ENCODE measurements at regions not wholly inside any gene's neighbourhood (a gene's known extent, or its start where the extent isn't known, plus 50 kb on each side); places are given as distances from the start of the nearest gene placed in this dataset.

DNA sequence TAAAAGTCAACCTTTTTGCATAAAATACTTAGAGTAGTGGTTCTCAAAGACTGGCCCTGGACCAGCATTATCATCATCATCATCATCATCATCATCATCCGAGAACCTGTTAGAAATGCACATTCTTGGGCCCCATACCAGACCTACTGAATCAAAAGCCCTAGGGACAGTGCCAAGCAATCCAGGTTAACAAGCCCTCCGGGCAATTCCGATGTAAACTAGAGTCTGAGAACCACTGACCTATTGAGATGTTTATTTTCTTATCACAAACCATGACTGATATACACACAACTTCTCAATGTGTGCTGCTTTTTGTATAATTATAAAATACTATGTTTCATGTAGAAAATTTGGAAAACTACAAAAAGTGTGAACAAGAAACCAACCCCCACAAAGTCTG is 133.4 kb upstream of the GATB start:
- TF ChIP-seq, protein P1, sequence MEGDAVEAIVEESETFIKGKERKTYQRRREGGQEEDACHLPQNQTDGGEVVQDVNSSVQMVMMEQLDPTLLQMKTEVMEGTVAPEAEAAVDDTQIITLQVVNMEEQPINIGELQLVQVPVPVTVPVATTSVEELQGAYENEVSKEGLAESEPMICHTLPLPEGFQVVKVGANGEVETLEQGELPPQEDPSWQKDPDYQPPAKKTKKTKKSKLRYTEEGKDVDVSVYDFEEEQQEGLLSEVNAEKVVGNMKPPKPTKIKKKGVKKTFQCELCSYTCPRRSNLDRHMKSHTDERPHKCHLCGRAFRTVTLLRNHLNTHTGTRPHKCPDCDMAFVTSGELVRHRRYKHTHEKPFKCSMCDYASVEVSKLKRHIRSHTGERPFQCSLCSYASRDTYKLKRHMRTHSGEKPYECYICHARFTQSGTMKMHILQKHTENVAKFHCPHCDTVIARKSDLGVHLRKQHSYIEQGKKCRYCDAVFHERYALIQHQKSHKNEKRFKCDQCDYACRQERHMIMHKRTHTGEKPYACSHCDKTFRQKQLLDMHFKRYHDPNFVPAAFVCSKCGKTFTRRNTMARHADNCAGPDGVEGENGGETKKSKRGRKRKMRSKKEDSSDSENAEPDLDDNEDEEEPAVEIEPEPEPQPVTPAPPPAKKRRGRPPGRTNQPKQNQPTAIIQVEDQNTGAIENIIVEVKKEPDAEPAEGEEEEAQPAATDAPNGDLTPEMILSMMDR (IDR thresholded peaks at IDR 0.05) = no peak
- TF ChIP-seq EZH2 (IDR thresholded peaks at IDR 0.05; ENCODE audit: borderline replicate concordance, insufficient read depth, low read depth, low read length, poor library complexity, severe bottlenecking) = no peak
- DNase-seq (no peak), ATAC-seq (ENCODE audit: low read depth) (no peak)
- intact Hi-C loops (cut with micrococcal nuclease) = no loop called here
- CTCF ChIA-PET = no interaction called here
- Histone ChIP-seq H3K4me1 (ENCODE audit: control insufficient read depth in 2 of 2, insufficient read depth in 2 of 2, low read length in 2 of 2) (peaks cover 0 to 2% of the 10 kb centered on the region in 2 donors), H3K9ac (ENCODE audit: low read length) (no peak overlapping the region), H3K36me3 (replicated peaks in 1 of 2; ENCODE audit: control extremely low read depth in 1 of 2, control insufficient read depth in 1 of 2, extremely low read depth in 1 of 2, insufficient read depth in 2 of 2, low read length in 1 of 2) (no peaks in the 10 kb centered on the region), H3K4me2 (replicated peaks; ENCODE audit: low read depth, low read length, poor library complexity, severe bottlenecking) (no peak overlapping the region), H3K27me3 (replicated peaks in 1 of 4; ENCODE audit: control extremely low read depth in 1 of 4, control insufficient read depth in 3 of 4, insufficient read depth in 4 of 4, low read length in 3 of 4) (no peaks in the 10 kb centered on the region), H2AFZ (ENCODE audit: insufficient read depth, low read depth, low read length, poor library complexity, severe bottlenecking) (no peak overlapping the region), H3K4me3 (ENCODE audit: control extremely low read depth in 1 of 5, extremely low read depth in 1 of 5, insufficient read depth in 1 of 5, low read depth in 2 of 5, low read length in 4 of 5) (no peak overlapping the region), H3K79me2 (ENCODE audit: control insufficient read depth, insufficient read depth, low read length) (no peaks in the 10 kb centered on the region), H3K27ac (ENCODE audit: low read length in 2 of 2) (no peak overlapping the region), H4K20me1 (ENCODE audit: control insufficient read depth, insufficient read depth, low read length, poor library complexity, severe bottlenecking) (no peaks in the 10 kb centered on the region), H3K9me3 (ENCODE audit: control extremely low read depth in 1 of 3, control insufficient read depth in 2 of 3, insufficient read depth in 1 of 3, low read length in 2 of 3) (no peaks in the 10 kb centered on the region)
- Mint-ChIP-seq H3K27ac (no peak overlapping the region), H3K27me3 (no peaks in the 10 kb centered on the region), H3K9me3 (ENCODE audit: insufficient read depth) (no peaks in the 10 kb centered on the region), H3K4me3 (no peak overlapping the region), H3K4me1 (no peaks in the 10 kb centered on the region)
- POLR2A ChIA-PET = no interaction called here
- 86% methylated on average over 1 of the region's 3 CpGs for WGBS (ENCODE audit: insufficient coverage)

DNA sequence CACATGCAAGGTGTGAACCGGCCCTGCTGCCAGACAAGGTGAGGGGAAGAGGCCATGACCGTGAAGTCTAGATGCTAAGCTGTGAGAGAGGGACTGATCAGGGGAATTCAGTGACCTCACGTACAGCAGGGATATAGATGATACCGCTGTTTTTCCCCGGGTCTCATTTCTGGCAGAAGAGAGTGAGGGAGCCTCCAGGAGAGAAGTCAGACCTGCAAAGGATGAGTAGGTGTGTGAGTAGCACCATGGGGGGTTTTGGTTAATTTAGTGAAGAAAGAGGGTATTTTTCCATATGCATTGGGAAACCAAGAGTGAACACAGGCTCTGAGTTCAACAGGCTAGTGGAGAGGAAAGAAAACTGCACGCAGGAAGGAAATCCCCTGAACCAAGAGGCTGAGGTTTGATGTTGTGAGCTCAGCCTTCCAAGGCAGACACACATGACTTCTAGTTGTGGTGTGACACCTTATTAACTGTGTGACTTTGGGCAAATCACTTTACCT is 127.6 kb upstream of the GATB start:
- POLR2A ChIA-PET = no interaction called here
- no peak overlapping the region for H2AFZ ChIP-seq (ENCODE audit: insufficient read depth, low read depth, low read length, poor library complexity, severe bottlenecking)
- WGBS (ENCODE audit: insufficient coverage) = 63% methylated on average over 6 of the region's 6 CpGs
- ATAC-seq (ENCODE audit: low read depth) (no peak), DNase-seq (no peak)
- H3K9me3 Mint-ChIP-seq (ENCODE audit: insufficient read depth) = no peaks in the 10 kb centered on the region
- intact Hi-C loops (cut with micrococcal nuclease) = no loop called here
- CTCF ChIA-PET = interaction anchor here (0.5 kb wide), 1 partner anchor 16 kb away, joined by 3 read pairs; no protein-coding TSS in a partner anchor
- peaks cover 18 to 26% of the 10 kb centered on the region in 2 donors for H3K4me1 ChIP-seq (ENCODE audit: control insufficient read depth in 2 of 2, insufficient read depth in 2 of 2, low read length in 2 of 2)
- H3K4me3 ChIP-seq (ENCODE audit: control extremely low read depth in 1 of 5, extremely low read depth in 1 of 5, insufficient read depth in 1 of 5, low read depth in 2 of 5, low read length in 4 of 5) = no peak overlapping the region
- no peaks in the 10 kb centered on the region for H3K27me3 Mint-ChIP-seq
- no peak for TF ChIP-seq EZH2 (IDR thresholded peaks at IDR 0.05; ENCODE audit: borderline replicate concordance, insufficient read depth, low read depth, low read length, poor library complexity, severe bottlenecking)
- TF ChIP-seq, protein P1 (IDR thresholded peaks at IDR 0.05) = no peak
- H3K9me3 ChIP-seq (ENCODE audit: control extremely low read depth in 1 of 3, control insufficient read depth in 2 of 3, insufficient read depth in 1 of 3, low read length in 2 of 3) = peaks cover 0 to 4% (median 0%) of the 10 kb centered on the region in 3 donors
- H3K4me2 ChIP-seq (replicated peaks; ENCODE audit: low read depth, low read length, poor library complexity, severe bottlenecking) = peak overlapping the region; percentile 18
- no peak overlapping the region for H3K27ac ChIP-seq (ENCODE audit: low read length in 2 of 2)
- no peak overlapping the region for H3K4me3 Mint-ChIP-seq
- no peak overlapping the region for H3K27ac Mint-ChIP-seq
- no peaks in the 10 kb centered on the region for H3K36me3 ChIP-seq (replicated peaks in 1 of 2; ENCODE audit: control extremely low read depth in 1 of 2, control insufficient read depth in 1 of 2, extremely low read depth in 1 of 2, insufficient read depth in 2 of 2, low read length in 1 of 2)
- H3K79me2 ChIP-seq (ENCODE audit: control insufficient read depth, insufficient read depth, low read length) = no peaks in the 10 kb centered on the region
- H3K4me1 Mint-ChIP-seq = peaks cover 14% of the 10 kb centered on the region
- H3K9ac ChIP-seq (ENCODE audit: low read length) = no peak overlapping the region
- no peaks in the 10 kb centered on the region for H3K27me3 ChIP-seq (replicated peaks in 1 of 4; ENCODE audit: control extremely low read depth in 1 of 4, control insufficient read depth in 3 of 4, insufficient read depth in 4 of 4, low read length in 3 of 4)
- no peaks in the 10 kb centered on the region for H4K20me1 ChIP-seq (ENCODE audit: control insufficient read depth, insufficient read depth, low read length, poor library complexity, severe bottlenecking)

All from B cell (primary cell).